Psoas muscle (tissue), 7 donors: ENCODE measurements at regions not wholly inside any gene's neighbourhood (a gene's known extent, or its start where the extent isn't known, plus 50 kb on each side); places are given as distances from the start of the nearest gene placed in this dataset.

Experiments
- ATAC-seq, 4 donors: fragments of 200-7000 bp; cut with Tn5 transposase; one replicate each; pipeline ENCODE4 v1.9.1; 2020; ENCODE audit warnings: moderate library complexity in 3 of 4, mild to moderate bottlenecking in 2 of 4
- DNase-seq, 2 donors: peaks; one replicate each; pipeline ENCODE4 v3.0.0-alpha.2; 2020
- H3K27ac ChIP-seq: fragments of 200-600 bp; one replicate; pipeline ENCODE4 v1.8.0; 2022
- H3K27me3 ChIP-seq, 3 donors: fragments of 200-600 bp in 1 of 3; one replicate each; pipeline versions ENCODE4 v1.6.1 to v1.8.0; 2013 to 2022; ENCODE audit warnings: low read length in 2 of 3, mild to moderate bottlenecking in 2 of 3, moderate library complexity in 1 of 3; ENCODE audit not compliant: insufficient read depth in 3 of 3
- H3K36me3 ChIP-seq, 2 donors: fragments of 200-600 bp in 1 of 2; one replicate each; pipeline versions ENCODE4 v1.6.1 to v1.8.0; 2013 to 2022; ENCODE audit warnings: low read depth in 1 of 2, mild to moderate bottlenecking in 1 of 2, moderate library complexity in 1 of 2; ENCODE audit not compliant: insufficient read depth in 1 of 2
- H3K4me1 ChIP-seq: fragments of 200-600 bp; one replicate; pipeline ENCODE4 v1.8.0; 2022
- H3K4me3 ChIP-seq: fragments of 200-600 bp; one replicate; pipeline ENCODE4 v1.8.0; 2022; ENCODE audit warnings: mild to moderate bottlenecking
- H3K9me3 ChIP-seq: fragments of 200-600 bp; one replicate; pipeline ENCODE4 v1.8.0; 2022
- WGBS, 3 donors: extraction: QIAGEN DNeasy Blood & Tissue Kit; methylation state at CpG; one replicate each; pipeline versions ENCODE4 v1.1.6 to v1.1.7; 2013; 5-methylcytosine and 5-hydroxymethylcytosine counted together
- intact Hi-C, 2 donors: fragments of 100-400 bp; cut with DNase I; formaldehyde crosslinking; loops; one replicate each; pipeline versions ENCODE4 v1.11.0 to v1.14.2; 2022
- TF ChIP-seq, protein P1 (sequence below): fragments of 200-600 bp; IDR thresholded peaks from one replicate; pipeline ENCODE4 v1.8.0; 2022; ENCODE audit warnings: antibody characterized with exemption
- donor health status: healthy with polysubstance abuse.
- donor health status: DM: no; HTN: no; CAD: no; lungs with moderate emphysema.
- donor health status: Bipolar disorder and iron deficiency.
- donor health status: healthy.
- donor health status: DM: yes; HTN: yes; CAD: no.
- donor health status: DM: no; HTN: no; CAD: no.
- donor health status: DM: yes; HTN: yes; CAD: no.

DNA sequence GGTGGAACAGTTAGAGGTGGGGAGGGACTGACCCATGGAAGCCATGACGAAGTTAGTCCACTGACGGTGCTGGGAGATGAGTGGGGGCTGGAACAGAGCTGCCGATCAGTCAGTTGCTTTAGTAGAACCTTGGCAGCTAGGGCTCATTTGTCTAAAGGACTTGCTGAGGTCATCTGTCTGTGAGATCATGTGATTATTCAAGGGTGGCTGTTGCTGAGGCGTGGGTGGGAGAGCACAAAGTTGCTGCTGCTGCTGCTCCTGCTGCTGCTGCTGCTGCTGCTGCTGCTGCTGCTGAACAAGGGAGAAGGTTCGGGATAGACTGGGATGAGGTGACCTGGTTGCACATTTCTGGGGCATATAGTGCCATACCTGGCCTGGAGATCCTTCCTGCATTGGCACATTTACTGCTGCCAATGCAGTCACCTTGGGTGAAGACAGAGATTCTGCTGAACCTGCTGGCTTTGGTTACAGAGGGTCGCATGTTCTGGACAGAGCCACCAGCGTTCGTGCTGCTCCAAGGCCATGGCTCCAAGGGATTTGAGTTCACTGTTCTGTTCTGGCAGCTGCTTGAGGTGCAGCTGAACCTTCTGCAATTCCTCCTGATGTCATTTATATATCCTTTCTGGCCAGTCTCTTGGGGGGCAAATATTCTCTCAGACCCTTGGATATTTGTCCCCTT, 840.5 kb downstream of the HACE1 start:
- H3K36me3 ChIP-seq = no peaks in the 10 kb centered on the region
- no peaks in the 10 kb centered on the region for H3K9me3 ChIP-seq
- DNase-seq = peak in 1 of 2 donors; percentile 14
- ATAC-seq = no peak
- TF ChIP-seq, protein P1, sequence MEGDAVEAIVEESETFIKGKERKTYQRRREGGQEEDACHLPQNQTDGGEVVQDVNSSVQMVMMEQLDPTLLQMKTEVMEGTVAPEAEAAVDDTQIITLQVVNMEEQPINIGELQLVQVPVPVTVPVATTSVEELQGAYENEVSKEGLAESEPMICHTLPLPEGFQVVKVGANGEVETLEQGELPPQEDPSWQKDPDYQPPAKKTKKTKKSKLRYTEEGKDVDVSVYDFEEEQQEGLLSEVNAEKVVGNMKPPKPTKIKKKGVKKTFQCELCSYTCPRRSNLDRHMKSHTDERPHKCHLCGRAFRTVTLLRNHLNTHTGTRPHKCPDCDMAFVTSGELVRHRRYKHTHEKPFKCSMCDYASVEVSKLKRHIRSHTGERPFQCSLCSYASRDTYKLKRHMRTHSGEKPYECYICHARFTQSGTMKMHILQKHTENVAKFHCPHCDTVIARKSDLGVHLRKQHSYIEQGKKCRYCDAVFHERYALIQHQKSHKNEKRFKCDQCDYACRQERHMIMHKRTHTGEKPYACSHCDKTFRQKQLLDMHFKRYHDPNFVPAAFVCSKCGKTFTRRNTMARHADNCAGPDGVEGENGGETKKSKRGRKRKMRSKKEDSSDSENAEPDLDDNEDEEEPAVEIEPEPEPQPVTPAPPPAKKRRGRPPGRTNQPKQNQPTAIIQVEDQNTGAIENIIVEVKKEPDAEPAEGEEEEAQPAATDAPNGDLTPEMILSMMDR = no peak
- H3K27me3 ChIP-seq = no peaks in the 10 kb centered on the region
- H3K4me3 ChIP-seq = no peak overlapping the region
- no peaks in the 10 kb centered on the region for H3K4me1 ChIP-seq
- intact Hi-C loops = no loop called here
- no peak overlapping the region for H3K27ac ChIP-seq
- WGBS, 3 donors = 68 to 74% (median 71%) methylated on average over 8 of the region's 8 CpGs

DNA sequence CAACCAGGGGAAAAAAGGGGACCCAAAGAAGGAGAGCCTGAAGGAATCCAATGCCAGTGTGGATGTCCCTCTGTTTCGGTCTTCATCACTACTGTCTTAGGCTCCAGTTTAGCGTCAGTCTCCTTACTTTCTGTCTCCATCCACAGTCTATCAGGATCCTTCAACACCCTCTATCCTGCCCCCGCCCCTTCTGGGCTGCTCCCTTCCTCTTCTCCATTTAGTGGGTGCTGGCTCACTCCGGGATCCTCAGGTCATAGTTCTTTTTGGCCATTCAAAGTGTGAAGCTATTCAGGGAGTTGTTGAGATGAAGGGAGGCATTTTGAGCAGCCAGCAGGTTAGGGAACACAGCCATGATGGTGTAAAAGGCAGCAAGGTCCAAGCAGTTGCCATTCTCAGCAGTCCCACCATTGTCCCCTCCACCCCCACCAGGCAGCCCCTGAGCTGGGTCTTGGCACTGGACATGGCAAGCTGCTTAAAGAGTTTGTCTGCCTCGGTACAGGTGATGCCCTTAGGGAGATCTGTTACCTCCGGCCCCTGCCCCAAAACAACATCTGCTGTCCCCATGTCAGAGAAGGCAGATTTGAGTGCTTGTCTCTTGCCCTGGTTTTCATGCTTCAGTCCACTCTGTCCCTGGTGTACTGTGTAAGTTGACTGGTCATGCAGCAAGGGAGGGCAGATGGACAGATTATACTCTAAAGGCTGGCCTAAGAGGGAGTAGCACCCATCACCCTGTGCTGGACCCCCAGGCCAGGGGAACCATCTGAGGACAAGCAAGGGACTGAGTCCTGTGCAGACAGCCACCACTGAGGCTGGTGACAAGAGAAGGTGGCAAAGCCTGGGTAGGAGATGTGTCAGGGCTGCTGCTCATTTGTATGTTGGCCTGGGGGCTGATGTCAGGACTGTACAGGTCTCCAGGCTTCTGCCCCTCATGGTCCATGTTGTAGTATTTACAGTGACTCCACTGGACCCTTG, 842.0 kb downstream of the HACE1 start:
- H3K36me3 ChIP-seq = no peaks in the 10 kb centered on the region
- WGBS, 3 donors = 83 to 91% (median 90%) methylated on average over 6 of the region's 6 CpGs
- ATAC-seq = no peak
- no peak overlapping the region for H3K4me3 ChIP-seq
- TF ChIP-seq, protein P1 = no peak
- H3K9me3 ChIP-seq = no peaks in the 10 kb centered on the region
- H3K4me1 ChIP-seq = no peaks in the 10 kb centered on the region
- H3K27me3 ChIP-seq = no peaks in the 10 kb centered on the region
- intact Hi-C loops = no loop called here
- peak in 1 of 2 donors; percentile 36 for DNase-seq
- no peak overlapping the region for H3K27ac ChIP-seq

- DNase-seq = no peak
- Histone ChIP-seq H3K27ac (no peak overlapping the region), H3K27me3 (no peaks in the 10 kb centered on the region), H3K9me3 (no peaks in the 10 kb centered on the region), H3K36me3 (no peaks in the 10 kb centered on the region), H3K4me1 (no peaks in the 10 kb centered on the region), H3K4me3 (no peak overlapping the region)
- TF ChIP-seq, protein P1 = no peak
- ATAC-seq = no peak
- WGBS, 3 donors = 88 to 92% (median 90%) methylated on average over 2 of the region's 2 CpGs
- intact Hi-C loops = no loop called here
Observed at GRCh38 chr6:104014163-104014959, 845.4 kb downstream of the HACE1 start.

- Histone ChIP-seq H3K9me3 (no peaks in the 10 kb centered on the region), H3K27me3 (no peaks in the 10 kb centered on the region), H3K27ac (no peak overlapping the region), H3K4me3 (no peak overlapping the region), H3K36me3 (no peaks in the 10 kb centered on the region), H3K4me1 (no peaks in the 10 kb centered on the region)
- WGBS, 3 donors = 36 to 56% (median 49%) methylated on average over 2 of the region's 2 CpGs
- intact Hi-C loops = no loop called here
- TF ChIP-seq, protein P1 = no peak
- DNase-seq = no peak
- ATAC-seq = no peak
Observed at GRCh38 chr6:104013312-104013971, 846.3 kb downstream of the HACE1 start.
